Ishikawa (cell line): ENCODE measurements at regions not wholly inside any gene's neighbourhood (a gene's known extent, or its start where the extent isn't known, plus 50 kb on each side); places are given as distances from the start of the nearest gene placed in this dataset.

ENCODE experiments used
- EP300 ChIP-seq: IDR thresholded peaks from 2 replicates; pipeline ENCODE4 v1.6.1; 2012; ENCODE audit warnings: borderline replicate concordance
- TAF1 ChIP-seq: IDR thresholded peaks from 2 replicates; pipeline ENCODE4 v1.6.1; 2012; ENCODE audit warnings: low read depth, mild to moderate bottlenecking
- YY1 ChIP-seq: IDR thresholded peaks from 2 replicates; pipeline ENCODE4 v1.6.1; 2012; ENCODE audit warnings: low read depth

DNA sequence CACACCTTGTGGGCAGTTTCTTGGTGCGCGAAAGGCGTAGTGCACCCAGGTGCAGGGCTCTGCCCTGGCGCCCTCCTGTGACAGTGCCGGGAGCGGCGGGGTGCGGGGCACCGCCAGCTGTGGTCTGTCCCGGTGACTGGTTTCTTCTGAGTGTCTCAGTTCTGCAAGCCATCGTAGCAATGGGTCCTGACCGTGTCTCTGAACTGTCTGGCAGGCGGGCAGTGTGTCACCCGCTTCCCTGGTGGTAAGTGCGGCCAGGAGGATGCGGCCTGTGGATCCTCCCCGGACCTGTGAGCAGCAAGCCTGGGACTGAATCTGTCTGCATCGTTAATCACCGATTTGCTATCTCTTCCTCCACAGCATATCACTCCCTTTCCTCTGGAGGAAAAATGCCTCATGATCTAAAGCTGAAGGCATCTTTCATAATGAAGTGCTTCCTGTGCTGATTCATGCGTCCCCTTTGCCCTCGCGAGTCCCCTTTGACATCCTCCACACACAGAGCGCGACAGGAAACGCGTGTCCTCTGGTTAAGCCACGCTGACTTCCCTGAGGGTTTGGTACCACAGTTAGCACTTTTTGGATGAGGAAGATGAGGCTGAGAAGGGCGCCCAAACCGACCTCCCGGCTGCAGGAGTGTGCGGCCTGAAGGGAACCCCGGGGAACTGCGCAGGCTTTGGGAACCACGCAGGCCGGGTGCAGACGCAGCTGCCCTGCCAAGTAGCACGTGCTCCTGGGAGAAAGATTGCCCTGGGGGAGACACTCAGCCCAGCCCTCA, 416.0 kb upstream of the HS6ST1 start:
- TF ChIP-seq TAF1 (no peak), EP300 (no peak), YY1 (no peak)
